Mesenchymal stem cell (in vitro differentiated cells and primary cell): ENCODE measurements at regions not wholly inside any gene's neighbourhood (a gene's known extent, or its start where the extent isn't known, plus 50 kb on each side); places are given as distances from the start of the nearest gene placed in this dataset.
"Not testable (repeated sequence)": the region's sequence is repeated elsewhere in the genome, so short reads cannot be mapped to it uniquely, and the experiment has no call there.

Source experiments
- DNase-seq: peaks from one replicate; pipeline ENCODE4 v3.0.0-alpha.2; 2013
- H2AFZ ChIP-seq: one replicate; pipeline ENCODE4 v1.6.1; 2013; ENCODE audit warnings: low read depth, mild to moderate bottlenecking, control low read depth, inconsistent platforms, low read length, moderate library complexity
- H2AK5ac ChIP-seq: 2 replicates; pipeline ENCODE4 v1.6.1; 2013; ENCODE audit warnings: low read length, moderate library complexity, mild to moderate bottlenecking, inconsistent platforms; ENCODE audit not compliant: severe bottlenecking
- H2BK120ac ChIP-seq: one replicate; pipeline ENCODE4 v1.6.1; 2013; ENCODE audit warnings: low read depth, mild to moderate bottlenecking, inconsistent platforms, low read length, moderate library complexity
- H2BK12ac ChIP-seq, 2 experiments: one replicate each; pipeline ENCODE4 v1.6.1; 2013; ENCODE audit warnings: inconsistent platforms in 2 of 2, low read length in 2 of 2, mild to moderate bottlenecking in 2 of 2, moderate library complexity in 2 of 2, control low read depth in 1 of 2
- H2BK15ac ChIP-seq: one replicate; pipeline ENCODE4 v1.6.1; 2013; ENCODE audit warnings: mild to moderate bottlenecking, low read depth, inconsistent platforms; ENCODE audit not compliant: poor library complexity, severe bottlenecking
- H2BK5ac ChIP-seq: 2 replicates; pipeline ENCODE4 v1.6.1; 2013; ENCODE audit warnings: low read depth, mild to moderate bottlenecking, low read length, control low read depth, inconsistent platforms; ENCODE audit not compliant: poor library complexity, severe bottlenecking
- H3K14ac ChIP-seq, 2 experiments: one replicate each; pipeline ENCODE4 v1.6.1; 2013; ENCODE audit warnings: inconsistent platforms in 2 of 2, low read length in 2 of 2, control low read depth in 1 of 2, mild to moderate bottlenecking in 1 of 2, moderate library complexity in 1 of 2
- H3K18ac ChIP-seq, 2 experiments: one replicate each; pipeline ENCODE4 v1.6.1; 2013; ENCODE audit warnings: inconsistent platforms in 2 of 2, low read length in 2 of 2, control low read depth in 1 of 2, low read depth in 1 of 2, mild to moderate bottlenecking in 1 of 2
- H3K23ac ChIP-seq, 2 experiments: one replicate each; pipeline ENCODE4 v1.6.1; 2013; ENCODE audit warnings: inconsistent platforms in 2 of 2, low read length in 2 of 2, mild to moderate bottlenecking in 2 of 2, moderate library complexity in 2 of 2, control low read depth in 1 of 2
- H3K27ac ChIP-seq: 2 replicates; pipeline ENCODE4 v1.5.1; 2013; ENCODE audit warnings: mild to moderate bottlenecking, moderate library complexity, low read length, control low read depth, inconsistent platforms; ENCODE audit not compliant: poor library complexity, severe bottlenecking
- H3K27me3 ChIP-seq, 2 experiments: 2 replicates each; pipeline versions ENCODE4 v1.6.1 to v1.7.0; 2013; ENCODE audit warnings: low read length in 2 of 2, mild to moderate bottlenecking in 2 of 2, moderate library complexity in 2 of 2, control low read depth in 1 of 2, inconsistent platforms in 1 of 2; ENCODE audit not compliant: control insufficient read depth in 1 of 2, insufficient read depth in 1 of 2
- H3K36me3 ChIP-seq, 2 experiments: 2 replicates each; pipeline versions ENCODE4 v1.6.1 to v1.7.0; 2013; ENCODE audit warnings: low read length in 2 of 2, control low read depth in 1 of 2, inconsistent platforms in 1 of 2, low read depth in 1 of 2, mild to moderate bottlenecking in 1 of 2; ENCODE audit not compliant: insufficient read depth in 2 of 2, control insufficient read depth in 1 of 2
- H3K4ac ChIP-seq, 2 experiments: one replicate each; pipeline ENCODE4 v1.6.1; 2013; ENCODE audit warnings: inconsistent platforms in 2 of 2, low read length in 2 of 2, mild to moderate bottlenecking in 2 of 2, moderate library complexity in 2 of 2, control low read depth in 1 of 2, low read depth in 1 of 2
- H3K4me1 ChIP-seq: 2 replicates; pipeline ENCODE4 v1.6.1; 2013; ENCODE audit warnings: low read depth, low read length, control low read depth; ENCODE audit not compliant: control insufficient read depth, insufficient read depth
- H3K4me2 ChIP-seq: 2 replicates; pipeline ENCODE4 v1.6.1; 2013; ENCODE audit warnings: low read length, mild to moderate bottlenecking, inconsistent platforms; ENCODE audit not compliant: poor library complexity, severe bottlenecking
- H3K4me3 ChIP-seq, 2 experiments: 2 replicates each; pipeline versions ENCODE4 v1.5.1 to v1.7.0; 2013; ENCODE audit warnings: low read length in 2 of 2, mild to moderate bottlenecking in 2 of 2, control low read depth in 1 of 2, low read depth in 1 of 2; ENCODE audit not compliant: insufficient read depth in 1 of 2
- H3K79me1 ChIP-seq: replicated peaks from 2 replicates; pipeline ENCODE4 v1.6.1; 2013; ENCODE audit warnings: mild to moderate bottlenecking, control low read depth, low read length, inconsistent platforms; ENCODE audit not compliant: poor library complexity, severe bottlenecking
- H3K9ac ChIP-seq: 2 replicates; pipeline ENCODE4 v1.7.0; 2013; ENCODE audit warnings: mild to moderate bottlenecking, low read length, moderate library complexity
- H3K9me3 ChIP-seq: 2 replicates; pipeline ENCODE4 v1.7.0; 2013; ENCODE audit warnings: mild to moderate bottlenecking, low read length; ENCODE audit not compliant: control insufficient read depth
- H4K8ac ChIP-seq: one replicate; pipeline ENCODE4 v1.6.1; 2013; ENCODE audit warnings: inconsistent platforms, mild to moderate bottlenecking, low read length, moderate library complexity
- H4K91ac ChIP-seq: one replicate; pipeline ENCODE4 v1.6.1; 2013; ENCODE audit warnings: mild to moderate bottlenecking, low read length, inconsistent platforms
- WGBS: methylation state at CpG from one replicate; pipeline ENCODE4 v1.1.7; 2013; ENCODE audit warnings: mixed read lengths; 5-methylcytosine and 5-hydroxymethylcytosine counted together

GRCh38 chr16:26508946-26509345 lies 557.8 kb upstream of the C16orf82 start:
- not testable (repeated sequence) for H3K9me3 ChIP-seq, H3K4ac ChIP-seq, H3K27ac ChIP-seq, H3K18ac ChIP-seq, H3K4me1 ChIP-seq, H3K27me3 ChIP-seq, H4K91ac ChIP-seq, H3K23ac ChIP-seq, H2BK15ac ChIP-seq, H3K79me1 ChIP-seq, H3K9ac ChIP-seq, H2BK12ac ChIP-seq, H3K4me2 ChIP-seq, H2BK5ac ChIP-seq, H2AFZ ChIP-seq, H3K36me3 ChIP-seq, H3K14ac ChIP-seq, H2BK120ac ChIP-seq, H4K8ac ChIP-seq, H3K4me3 ChIP-seq, H2AK5ac ChIP-seq, DNase-seq
- 65% methylated on average over 4 of the region's 4 CpGs for WGBS

- Histone ChIP-seq H3K4me3 (no peak overlapping the region), H3K27me3 (no peaks in the 10 kb centered on the region), H2BK12ac (no peak overlapping the region), H2BK15ac (no peak overlapping the region), H3K4ac (no peak overlapping the region), H3K4me2 (no peak overlapping the region), H3K27ac (no peak overlapping the region), H2BK120ac (no peak overlapping the region), H2AK5ac (no peak overlapping the region), H2AFZ (no peak overlapping the region), H3K79me1 (no peaks in the 10 kb centered on the region), H3K4me1 (no peaks in the 10 kb centered on the region), H3K18ac (no peak overlapping the region), H3K14ac (no peak overlapping the region), H3K9me3 (no peaks in the 10 kb centered on the region), H4K8ac (no peak overlapping the region), H4K91ac (no peak overlapping the region), H2BK5ac (no peak overlapping the region), H3K9ac (no peak overlapping the region), H3K36me3 (no peaks in the 10 kb centered on the region), H3K23ac (no peak overlapping the region)
- DNase-seq, result no peak
- 25% methylated on average over 1 of the region's 1 CpG for WGBS
Observed at GRCh38 chr16:26510924-26511323, 555.8 kb upstream of the C16orf82 start.

- WGBS, result 43% methylated on average over 6 of the region's 6 CpGs
- no peak overlapping the region for H2BK120ac ChIP-seq
- H3K9ac ChIP-seq, result no peak overlapping the region
- DNase-seq, result no peak
- H4K8ac ChIP-seq, result no peak overlapping the region
- H2BK12ac ChIP-seq, result no peak overlapping the region
- no peak overlapping the region for H2BK15ac ChIP-seq
- no peaks in the 10 kb centered on the region for H3K36me3 ChIP-seq
- no peaks in the 10 kb centered on the region for H3K9me3 ChIP-seq
- H3K79me1 ChIP-seq, result no peaks in the 10 kb centered on the region
- no peak overlapping the region for H3K14ac ChIP-seq
- H3K27me3 ChIP-seq, result no peaks in the 10 kb centered on the region
- no peaks in the 10 kb centered on the region for H3K4me1 ChIP-seq
- no peak overlapping the region for H3K18ac ChIP-seq
- no peak overlapping the region for H3K4ac ChIP-seq
- H3K23ac ChIP-seq, result no peak overlapping the region
- no peak overlapping the region for H3K27ac ChIP-seq
- H3K4me3 ChIP-seq, result no peak overlapping the region
- H2AK5ac ChIP-seq, result no peak overlapping the region
- no peak overlapping the region for H2BK5ac ChIP-seq
- no peak overlapping the region for H3K4me2 ChIP-seq
- H2AFZ ChIP-seq, result no peak overlapping the region
- no peak overlapping the region for H4K91ac ChIP-seq
Observed at GRCh38 chr16:26511463-26511862, 555.3 kb upstream of the C16orf82 start.

GRCh38 chr16:26521626-26522025 lies 545.1 kb upstream of the C16orf82 start:
- Histone ChIP-seq H2BK15ac (no peak overlapping the region), H3K18ac (no peak overlapping the region), H2AFZ (no peak overlapping the region), H3K23ac (no peak overlapping the region), H3K9me3 (no peaks in the 10 kb centered on the region), H3K79me1 (no peaks in the 10 kb centered on the region), H3K4me3 (no peak overlapping the region), H2AK5ac (no peak overlapping the region), H3K4ac (no peak overlapping the region), H2BK5ac (no peak overlapping the region), H3K27ac (no peak overlapping the region), H3K36me3 (no peaks in the 10 kb centered on the region), H4K91ac (no peak overlapping the region), H3K27me3 (no peaks in the 10 kb centered on the region), H4K8ac (no peak overlapping the region), H3K14ac (no peak overlapping the region), H2BK120ac (no peak overlapping the region), H2BK12ac (no peak overlapping the region), H3K9ac (no peak overlapping the region), H3K4me1 (no peaks in the 10 kb centered on the region), H3K4me2 (no peak overlapping the region)
- WGBS, result 72% methylated on average over 4 of the region's 4 CpGs
- DNase-seq, result no peak
